AG04449 (cell line): ENCODE measurements at regions not wholly inside any gene's neighbourhood (a gene's known extent, or its start where the extent isn't known, plus 50 kb on each side); places are given as distances from the start of the nearest gene placed in this dataset.

Source experiments
- CTCF ChIA-PET: fragments of 350-600 bp; formaldehyde crosslinking; extraction: SDS; loops from one replicate; lab custom pipeline; 2021; ENCODE audit warnings: antibody characterized with exemption; lab: Yijun Ruan, JAX
- POLR2A ChIA-PET: fragments of 400-600, 350-600 bp; formaldehyde crosslinking; extraction: SDS; loops from one replicate; lab custom pipeline; 2020; ENCODE audit warnings: antibody characterized with exemption, inconsistent platforms; lab: Yijun Ruan, JAX
- DNase-seq: peaks from one replicate; pipeline ENCODE4 v3.0.0-alpha.2; 2010; ENCODE audit warnings: low read depth, low spot score
- H3K4me3 ChIP-seq: 2 replicates; pipeline ENCODE4 v1.5.1; 2011; ENCODE audit warnings: low read depth, mild to moderate bottlenecking, control low read depth, low read length
- TF ChIP-seq, protein P1 (sequence below): IDR thresholded peaks from one replicate; pipeline ENCODE4 v1.5.1; 2011; ENCODE audit warnings: mild to moderate bottlenecking, moderate library complexity, low read length, control low read depth, inconsistent platforms; ENCODE audit not compliant: insufficient read depth; ENCODE audit errors: missing control alignments

GRCh38 chr10:110432084-110432483 is 65.6 kb upstream of the DUSP5 start:
- no peak for DNase-seq
- ChIA-PET POLR2A (no interaction called here), CTCF (interaction anchor here (2.4 to 2.6 kb wide), 2 partner anchors 16 to 76 kb away, joined by 8 to 14 read pairs; no protein-coding TSS in a partner anchor)
- H3K4me3 ChIP-seq: no peak overlapping the region
- TF ChIP-seq, protein P1, sequence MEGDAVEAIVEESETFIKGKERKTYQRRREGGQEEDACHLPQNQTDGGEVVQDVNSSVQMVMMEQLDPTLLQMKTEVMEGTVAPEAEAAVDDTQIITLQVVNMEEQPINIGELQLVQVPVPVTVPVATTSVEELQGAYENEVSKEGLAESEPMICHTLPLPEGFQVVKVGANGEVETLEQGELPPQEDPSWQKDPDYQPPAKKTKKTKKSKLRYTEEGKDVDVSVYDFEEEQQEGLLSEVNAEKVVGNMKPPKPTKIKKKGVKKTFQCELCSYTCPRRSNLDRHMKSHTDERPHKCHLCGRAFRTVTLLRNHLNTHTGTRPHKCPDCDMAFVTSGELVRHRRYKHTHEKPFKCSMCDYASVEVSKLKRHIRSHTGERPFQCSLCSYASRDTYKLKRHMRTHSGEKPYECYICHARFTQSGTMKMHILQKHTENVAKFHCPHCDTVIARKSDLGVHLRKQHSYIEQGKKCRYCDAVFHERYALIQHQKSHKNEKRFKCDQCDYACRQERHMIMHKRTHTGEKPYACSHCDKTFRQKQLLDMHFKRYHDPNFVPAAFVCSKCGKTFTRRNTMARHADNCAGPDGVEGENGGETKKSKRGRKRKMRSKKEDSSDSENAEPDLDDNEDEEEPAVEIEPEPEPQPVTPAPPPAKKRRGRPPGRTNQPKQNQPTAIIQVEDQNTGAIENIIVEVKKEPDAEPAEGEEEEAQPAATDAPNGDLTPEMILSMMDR: no peak

GRCh38 chr10:110432814-110433565 is 64.7 kb upstream of the DUSP5 start:
- ChIA-PET CTCF (interaction anchor here (2.6 kb wide), 1 partner anchor 77 kb away, joined by 8 read pairs; no protein-coding TSS in a partner anchor), POLR2A (no interaction called here)
- no peak for DNase-seq
- no peak overlapping the region for H3K4me3 ChIP-seq
- TF ChIP-seq, protein P1: no peak

- ChIA-PET POLR2A (no interaction called here), CTCF (no interaction called here)
- no peak for DNase-seq
- TF ChIP-seq, protein P1: no peak
- H3K4me3 ChIP-seq: no peak overlapping the region
These were observed 64.0 kb upstream of the DUSP5 start for GRCh38 chr10:110433740-110434139.

GRCh38 chr10:110434489-110435096 is 63.1 kb upstream of the DUSP5 start:
- TF ChIP-seq, protein P1: no peak
- CTCF ChIA-PET: no interaction called here
- no peak overlapping the region for H3K4me3 ChIP-seq
- DNase-seq: no peak
- POLR2A ChIA-PET: no interaction called here

DNA sequence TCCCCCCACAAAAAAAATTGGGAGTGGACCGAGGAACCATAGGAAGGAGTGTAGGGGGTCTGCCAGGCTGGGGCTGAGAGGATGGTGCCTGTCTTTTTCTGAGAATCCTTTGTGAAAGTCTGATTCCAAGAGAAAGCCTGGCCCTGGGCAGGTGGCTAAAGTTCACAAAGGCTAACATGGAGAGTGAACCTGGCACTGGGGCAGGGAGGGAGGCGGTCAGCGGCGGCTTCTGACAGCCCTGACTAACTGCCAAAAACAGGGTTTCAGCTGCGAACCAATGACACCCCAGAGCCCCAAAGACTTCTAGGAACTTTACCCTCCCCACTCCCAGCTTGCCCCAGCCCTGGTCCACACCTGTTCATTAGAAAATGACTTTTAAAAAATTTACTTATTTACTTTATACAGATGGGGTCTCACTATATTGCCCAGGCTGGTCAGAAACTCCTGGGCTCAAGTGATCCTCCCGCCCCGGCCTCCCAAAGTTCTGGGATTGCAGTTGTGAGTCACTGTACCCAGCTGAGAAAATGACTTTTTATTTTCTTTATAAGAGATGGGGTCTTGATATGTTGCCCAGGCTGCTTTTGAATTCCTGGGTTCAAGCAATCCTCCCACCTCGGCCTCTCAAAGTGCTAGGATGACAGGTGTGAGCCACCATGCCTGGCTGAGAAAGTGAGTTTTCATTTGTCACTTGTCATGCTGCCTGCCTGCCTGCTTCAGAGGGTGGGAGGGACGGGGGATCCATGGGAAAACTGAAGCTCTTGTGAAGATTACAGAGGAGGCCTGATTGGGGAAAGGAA is 61.0 kb upstream of the DUSP5 start:
- DNase-seq: no peak
- ChIA-PET CTCF (interaction anchor here (1.4 kb wide), 1 partner anchor 10 kb away, joined by 4 read pairs; no protein-coding TSS in a partner anchor), POLR2A (no interaction called here)
- TF ChIP-seq, protein P1: no peak
- H3K4me3 ChIP-seq: no peak overlapping the region

DNA sequence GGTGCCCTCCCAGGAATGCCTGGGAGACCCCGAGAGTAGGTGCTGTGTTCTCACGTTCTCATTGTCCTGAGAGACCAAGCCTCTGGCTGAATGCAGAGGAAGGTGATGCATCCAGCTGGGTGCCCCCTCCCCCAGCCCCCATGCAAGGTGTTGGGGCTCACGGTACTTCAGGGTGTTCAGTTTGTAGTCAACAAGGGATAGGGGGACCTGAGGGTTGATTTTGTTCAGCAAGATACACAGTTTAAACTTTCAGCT is 60.4 kb upstream of the DUSP5 start:
- DNase-seq: no peak
- no peak overlapping the region for H3K4me3 ChIP-seq
- CTCF ChIA-PET: interaction anchor here (1.3 to 1.4 kb wide), 2 partner anchors 9 kb away, joined by 4 to 5 read pairs; no protein-coding TSS in a partner anchor
- TF ChIP-seq, protein P1: no peak
- POLR2A ChIA-PET: no interaction called here
